ENCODE measurements at regions not wholly inside any gene's neighbourhood (a gene's known extent, or its start where the extent isn't known, plus 50 kb on each side); places are given as distances from the start of the nearest gene placed in this dataset.
A peak's percentile ranks its signal among the peaks of the same experiment; 100 is the strongest.

DNA sequence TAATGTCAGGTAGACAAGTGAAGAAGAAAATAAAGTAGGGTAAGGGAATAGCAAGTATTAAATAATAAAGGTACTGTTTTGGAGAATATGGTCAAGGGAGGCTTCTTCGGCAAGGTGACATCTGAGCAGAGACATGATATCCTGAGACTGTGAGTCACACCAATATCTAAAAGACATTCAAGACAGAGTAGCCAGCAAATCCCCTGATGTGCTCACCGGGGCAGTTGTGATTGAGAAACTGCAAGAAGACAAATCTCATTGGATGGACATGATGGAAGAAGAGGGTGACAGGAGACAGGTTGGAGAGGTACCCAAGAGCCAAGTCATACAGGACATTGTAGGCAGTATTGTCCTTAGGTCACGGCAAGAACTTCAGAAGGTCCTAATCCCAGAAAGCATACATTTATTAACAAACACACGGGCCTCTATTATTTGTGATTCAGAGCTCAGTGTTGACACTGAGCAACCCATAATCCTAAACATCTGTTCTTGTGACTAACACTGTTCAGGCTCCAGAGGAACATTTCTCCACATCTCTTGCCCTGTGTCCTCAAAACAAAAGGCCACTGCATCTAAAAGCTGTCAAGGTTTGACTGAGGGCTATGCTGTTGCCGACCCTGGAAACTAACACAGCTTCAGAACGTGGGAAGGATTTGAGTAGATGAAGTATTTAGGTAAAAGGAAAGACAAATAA is 258.7 kb upstream of the CLINT1 start:
- DNase-seq (ENCODE audit: low spot score): no peak

GRCh38 chr5:158116965-158117364 is 258.0 kb upstream of the CLINT1 start:
- DNase-seq (ENCODE audit: low spot score): no peak

GRCh38 chr5:158115468-158115867 is 256.5 kb upstream of the CLINT1 start:
- no peak for DNase-seq (ENCODE audit: low spot score)

DNA sequence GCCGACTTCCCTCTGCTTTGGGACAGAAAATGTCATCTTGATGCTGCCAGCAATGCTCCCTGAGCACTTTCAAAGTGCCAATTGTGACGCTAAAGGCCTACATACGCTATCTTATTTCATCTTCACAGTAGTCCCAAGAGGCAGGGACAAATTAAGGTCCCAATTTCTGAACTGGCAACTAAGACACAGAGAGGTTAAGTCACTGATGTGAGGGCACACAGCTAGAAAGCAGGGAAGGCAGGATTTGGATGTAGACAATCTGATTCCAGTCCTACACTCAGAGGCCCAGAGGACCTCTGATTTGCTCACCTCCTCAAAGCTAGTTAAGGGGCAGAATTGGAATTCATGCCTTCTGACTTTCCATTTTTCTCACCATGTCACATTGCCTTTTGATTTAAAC is 249.2 kb upstream of the CLINT1 start:
- DNase-seq (ENCODE audit: low spot score): no peak

DNA sequence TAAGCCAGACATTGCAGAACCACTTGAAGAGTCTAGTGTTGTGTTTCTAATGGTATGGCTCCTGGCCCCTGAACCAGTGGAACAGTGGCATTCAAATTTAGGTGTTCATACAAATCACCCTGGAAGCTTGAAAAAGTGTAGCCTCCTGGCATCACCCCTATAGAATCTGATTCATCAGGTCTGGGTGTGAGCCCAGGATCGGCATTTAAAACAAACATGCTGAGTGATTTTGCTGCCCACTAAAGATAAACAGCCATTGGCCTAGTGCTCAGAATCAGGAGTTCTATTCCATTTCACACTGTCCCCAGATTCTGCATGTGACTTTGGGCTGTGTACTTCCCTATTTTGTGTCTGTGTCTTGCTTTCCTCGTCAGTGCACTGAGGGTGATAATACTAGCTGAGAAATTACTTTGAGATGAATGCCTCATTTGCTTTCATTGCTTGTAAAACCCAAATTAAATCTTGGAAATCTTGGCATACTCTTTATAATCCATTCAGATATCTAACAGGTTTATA is 241.5 kb upstream of the CLINT1 start:
- DNase-seq (ENCODE audit: low spot score): no peak

DNA sequence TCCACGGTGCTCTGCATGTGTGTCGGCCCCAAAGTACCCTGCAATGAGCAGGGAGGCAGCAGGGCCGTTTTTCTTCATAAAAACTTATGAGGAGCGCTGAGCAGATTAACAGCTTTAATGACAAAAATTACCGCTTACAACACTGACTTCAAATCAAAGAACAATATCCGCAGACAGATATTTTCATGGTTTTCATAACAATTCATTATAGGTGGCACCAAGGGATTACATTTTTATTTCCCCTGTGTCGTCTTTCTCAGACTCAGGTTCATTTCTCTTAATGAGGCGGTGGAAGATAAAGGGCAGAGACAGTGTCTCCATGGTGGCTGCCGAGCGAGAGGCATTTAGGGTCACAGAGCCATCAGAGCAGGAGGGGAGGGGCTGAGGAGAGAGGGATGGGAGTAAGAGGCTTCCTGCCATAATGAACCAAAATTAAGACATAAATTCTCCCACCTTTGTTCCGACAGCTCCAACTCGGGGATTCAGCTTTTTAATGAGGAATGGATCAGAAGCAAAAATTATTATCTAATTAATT is 240.7 kb upstream of the CLINT1 start:
- DNase-seq (ENCODE audit: low spot score): no peak

DNA sequence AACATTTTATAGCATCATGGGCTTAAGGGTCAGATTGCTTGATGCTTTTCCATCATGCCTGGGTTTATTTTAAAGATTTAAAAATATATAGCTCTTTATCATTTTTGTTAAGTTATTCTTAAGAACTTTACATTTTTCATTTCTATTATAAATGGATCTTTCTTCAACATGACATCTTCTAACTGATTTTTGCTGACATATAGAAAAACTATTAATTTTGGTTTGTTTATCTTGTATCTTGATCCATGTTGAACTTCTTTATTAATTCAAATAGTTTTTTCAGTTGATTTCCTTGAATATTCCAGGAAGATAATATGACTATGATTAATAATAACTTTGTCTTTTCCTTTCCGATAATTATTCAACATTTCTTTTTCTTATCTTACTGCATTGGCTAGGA is 237.9 kb upstream of the CLINT1 start:
- no peak for DNase-seq (ENCODE audit: low spot score)

GRCh38 chr5:158086856-158087255 is 227.9 kb upstream of the CLINT1 start:
- DNase-seq (ENCODE audit: low spot score): no peak

- DNase-seq (ENCODE audit: low spot score): no peak
Measured at GRCh38 chr5:158084292-158084691, 225.3 kb upstream of the CLINT1 start.

DNA sequence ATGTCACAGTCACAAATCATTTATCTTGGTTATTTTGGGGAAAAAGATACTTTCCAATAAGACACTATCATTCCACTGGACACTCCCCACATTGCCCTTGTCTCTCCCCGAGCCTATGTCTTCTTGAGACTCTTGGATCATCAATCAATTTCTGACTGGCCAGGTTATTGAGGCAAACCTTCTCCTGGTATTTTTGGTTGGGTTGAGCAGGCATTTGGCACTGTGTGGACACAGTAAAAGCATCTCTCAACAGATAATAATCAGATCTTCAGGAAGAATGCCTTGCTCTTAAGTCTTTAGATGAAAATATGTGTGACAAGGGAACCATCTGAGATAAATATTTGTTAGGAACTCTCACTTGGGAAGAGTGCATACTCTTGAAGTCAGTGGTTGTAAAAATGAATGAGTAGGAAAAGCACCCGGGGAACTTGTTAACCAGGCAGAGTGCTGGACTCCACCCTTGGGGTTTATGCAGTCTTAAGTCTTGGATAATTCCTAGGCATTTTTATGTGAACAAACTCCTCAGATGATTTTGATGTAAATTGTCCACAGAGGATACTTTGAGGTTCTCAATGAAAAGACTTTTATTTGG is 223.8 kb upstream of the CLINT1 start:
- DNase-seq (ENCODE audit: low spot score): no peak

GRCh38 chr5:158080112-158080511 is 221.2 kb upstream of the CLINT1 start:
- DNase-seq (ENCODE audit: low spot score): no peak

DNA sequence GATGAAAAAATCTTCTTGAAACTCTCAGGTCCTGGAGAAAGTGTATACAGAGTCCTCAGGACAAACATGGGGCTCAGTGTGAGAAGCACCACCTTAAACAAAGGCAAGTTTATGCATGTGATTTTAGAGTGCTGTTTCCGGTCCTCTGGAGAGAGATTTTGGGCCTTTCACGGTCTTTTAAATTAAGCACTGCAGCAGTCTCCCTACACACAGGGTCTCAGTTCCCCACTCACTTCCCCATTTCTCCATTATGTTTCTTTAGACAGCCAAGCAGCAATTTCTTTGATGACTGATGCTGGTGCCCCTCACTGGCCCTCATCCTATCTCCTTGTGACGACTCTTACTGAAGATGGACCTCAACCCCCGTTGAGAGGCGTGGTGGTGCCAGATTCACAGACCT is 220.2 kb upstream of the CLINT1 start:
- no peak for DNase-seq (ENCODE audit: low spot score)

- peak; percentile 81 for DNase-seq (ENCODE audit: low spot score)
Measured at GRCh38 chr5:158074992-158075769, 216.2 kb upstream of the CLINT1 start.

DNA sequence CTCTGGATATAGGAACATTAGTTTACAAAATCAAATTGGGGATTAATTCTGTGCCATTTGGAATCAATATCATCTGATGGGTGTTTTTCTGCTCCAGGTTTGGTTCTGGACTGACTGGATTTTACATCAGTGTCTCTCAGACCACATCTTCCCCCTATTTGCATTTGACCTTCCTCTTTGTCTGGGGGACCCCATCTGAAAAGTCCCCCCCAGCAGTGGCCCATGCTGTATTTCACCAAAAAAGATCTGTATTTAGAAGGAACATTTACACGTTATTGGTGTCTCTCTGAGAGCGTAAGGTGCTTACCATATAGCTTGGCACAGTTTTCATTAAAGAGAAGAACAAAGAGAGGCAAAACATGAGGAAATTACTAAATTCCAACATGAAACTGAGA is 215.6 kb upstream of the CLINT1 start:
- no peak for DNase-seq (ENCODE audit: low spot score)

GRCh38 chr5:158070859-158071258 is 211.9 kb upstream of the CLINT1 start:
- no peak for DNase-seq (ENCODE audit: low spot score)

GRCh38 chr5:158069838-158070237 is 210.9 kb upstream of the CLINT1 start:
- DNase-seq (ENCODE audit: low spot score): no peak

DNA sequence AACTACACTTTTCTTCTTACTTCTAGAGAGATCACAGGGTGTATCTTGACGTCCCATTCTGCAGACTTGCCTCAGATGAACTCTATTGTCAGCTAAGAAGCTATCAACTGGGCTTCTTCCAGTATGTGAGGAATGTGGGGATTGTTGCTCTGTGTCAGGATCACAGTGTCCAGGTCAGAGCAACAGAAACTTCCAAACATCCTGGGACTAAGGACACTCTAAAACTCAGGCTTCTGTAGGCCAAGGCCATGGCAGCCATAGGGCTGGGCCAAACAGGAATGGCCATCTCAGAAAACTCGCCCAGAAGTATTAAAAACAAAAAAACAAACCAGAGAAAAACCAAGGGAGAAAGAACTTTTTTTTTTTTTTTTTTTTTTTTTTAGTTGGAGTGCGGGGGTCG is 210.0 kb upstream of the CLINT1 start:
- DNase-seq (ENCODE audit: low spot score): no peak

GRCh38 chr5:158066076-158066475 is 207.1 kb upstream of the CLINT1 start:
- DNase-seq (ENCODE audit: low spot score): no peak

DNA sequence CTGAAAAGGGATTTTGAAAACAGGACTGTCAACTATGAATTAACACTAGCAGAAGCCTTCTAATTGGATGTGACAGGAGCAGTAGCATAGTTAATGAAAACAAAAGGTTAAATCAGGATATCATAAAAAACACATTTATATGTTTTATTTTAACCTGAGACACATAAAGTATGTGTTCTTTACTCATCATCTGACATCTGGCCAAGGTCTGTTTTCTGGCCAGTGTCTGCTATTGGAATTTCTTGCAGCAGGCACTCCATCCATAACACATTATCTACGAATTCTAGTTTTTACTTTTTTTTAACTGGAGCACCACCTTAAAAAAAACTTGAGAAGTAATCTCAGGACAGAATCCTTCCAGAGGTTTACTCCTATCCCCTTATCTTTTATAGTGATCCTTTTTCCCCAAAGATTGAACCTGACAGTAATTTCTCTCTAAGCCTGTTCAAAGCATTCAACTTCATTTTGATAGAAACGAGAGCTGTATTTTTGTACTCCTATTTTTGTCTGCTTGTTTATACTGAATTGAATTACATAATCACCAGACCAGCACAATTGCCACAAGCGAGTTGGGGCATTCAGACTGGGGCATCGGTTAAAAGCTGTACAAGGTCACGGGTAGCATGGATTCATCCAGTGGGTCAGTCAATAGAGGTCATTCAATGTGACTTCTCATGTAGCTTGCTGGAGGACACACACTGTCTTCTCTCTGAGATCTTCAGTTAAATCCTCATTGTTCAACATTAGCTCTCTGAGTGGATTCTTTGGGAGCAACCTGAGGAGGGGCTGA is 205.6 kb upstream of the CLINT1 start:
- no peak for DNase-seq (ENCODE audit: low spot score)

DNA sequence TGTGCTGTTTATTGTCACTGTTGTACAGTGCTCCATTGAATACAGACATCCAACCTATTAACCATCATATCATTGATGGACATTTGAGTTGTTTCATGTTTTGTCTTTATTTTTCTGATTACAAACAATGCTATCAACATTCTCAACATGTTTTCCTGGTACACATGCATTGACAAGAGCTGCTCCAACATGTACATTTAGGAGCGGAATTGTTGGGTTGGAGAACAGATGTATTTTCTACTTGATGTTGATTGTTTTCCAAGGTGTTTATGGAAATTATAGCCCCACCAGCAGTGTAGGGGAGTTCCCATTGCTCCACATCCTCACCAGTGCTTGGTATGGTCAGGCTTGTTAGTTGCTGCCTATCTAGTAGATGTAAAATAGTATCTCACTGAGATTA is 204.1 kb upstream of the CLINT1 start:
- no peak for DNase-seq (ENCODE audit: low spot score)

GRCh38 chr5:158061451-158061850 is 202.5 kb upstream of the CLINT1 start:
- no peak for DNase-seq (ENCODE audit: low spot score)

GRCh38 chr5:158060212-158060611 is 201.3 kb upstream of the CLINT1 start:
- no peak for DNase-seq (ENCODE audit: low spot score)

All from left forelimb (tissue), 1 donor.